ENCODE measurements at regions not wholly inside any gene's neighbourhood (a gene's known extent, or its start where the extent isn't known, plus 50 kb on each side); places are given as distances from the start of the nearest gene placed in this dataset.
"Not testable (repeated sequence)": the region's sequence is repeated elsewhere in the genome, so short reads cannot be mapped to it uniquely, and the experiment has no call there.

DNA sequence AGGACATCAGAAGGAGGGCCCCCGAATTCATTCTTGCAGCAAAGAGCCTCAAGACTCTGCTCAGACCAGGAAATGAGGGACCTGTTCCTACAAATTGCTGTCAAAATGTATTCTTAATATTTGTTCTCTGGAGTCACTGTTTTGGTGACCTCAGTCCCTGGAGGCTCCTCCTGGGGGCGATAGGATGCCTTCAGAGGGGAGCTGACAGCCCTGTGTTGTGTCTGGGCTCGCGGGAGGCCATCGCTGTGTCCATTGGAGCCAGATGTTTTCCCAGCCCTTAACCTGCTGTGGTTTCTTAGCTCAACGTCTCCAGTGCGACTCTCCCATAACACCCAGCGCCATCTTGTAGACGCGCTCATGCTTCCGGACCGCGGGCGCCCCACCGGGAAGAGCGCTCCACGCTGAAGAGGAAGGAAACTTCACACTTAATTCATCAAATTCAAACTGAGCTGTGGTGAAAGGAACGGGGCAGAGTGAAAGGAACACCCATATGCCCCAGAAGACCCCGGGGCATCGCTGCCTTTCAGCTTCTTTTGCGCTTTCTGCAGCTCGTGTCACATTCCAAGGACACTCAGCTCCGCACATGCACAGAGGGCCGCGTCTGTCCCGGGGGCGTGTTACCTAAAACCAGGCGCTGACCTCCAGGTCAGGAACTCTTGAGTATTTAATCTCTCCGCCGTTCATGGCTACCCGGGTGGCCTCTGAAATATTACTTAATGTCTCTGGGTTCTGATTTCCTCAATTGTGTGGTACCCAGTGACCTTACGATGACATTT is 112.3 kb upstream of the GDNF start:
- DNase-seq = no peak

GRCh38 chr5:37950436-37950835 is 110.6 kb upstream of the GDNF start:
- DNase-seq = no peak

GRCh38 chr5:37945446-37945845 is 105.6 kb upstream of the GDNF start:
- no peak for DNase-seq

DNA sequence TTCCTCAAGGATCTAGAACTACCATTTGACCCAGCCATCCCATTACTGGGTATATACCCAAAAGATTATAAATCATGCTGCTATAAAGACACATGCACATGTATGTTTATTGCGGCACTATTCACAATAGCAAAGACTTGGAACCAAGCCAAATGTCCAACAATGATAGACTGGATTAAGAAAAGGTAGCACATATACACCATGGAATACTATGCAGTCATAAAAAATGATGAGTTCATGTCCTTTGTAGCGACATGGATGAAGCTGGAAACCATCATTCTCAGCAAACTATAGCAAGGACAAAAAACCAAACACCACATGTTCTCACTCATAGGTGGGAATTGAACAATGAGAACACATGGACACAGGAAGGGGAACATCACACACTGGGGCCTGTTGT is 103.3 kb upstream of the GDNF start:
- DNase-seq = not testable (repeated sequence)

DNA sequence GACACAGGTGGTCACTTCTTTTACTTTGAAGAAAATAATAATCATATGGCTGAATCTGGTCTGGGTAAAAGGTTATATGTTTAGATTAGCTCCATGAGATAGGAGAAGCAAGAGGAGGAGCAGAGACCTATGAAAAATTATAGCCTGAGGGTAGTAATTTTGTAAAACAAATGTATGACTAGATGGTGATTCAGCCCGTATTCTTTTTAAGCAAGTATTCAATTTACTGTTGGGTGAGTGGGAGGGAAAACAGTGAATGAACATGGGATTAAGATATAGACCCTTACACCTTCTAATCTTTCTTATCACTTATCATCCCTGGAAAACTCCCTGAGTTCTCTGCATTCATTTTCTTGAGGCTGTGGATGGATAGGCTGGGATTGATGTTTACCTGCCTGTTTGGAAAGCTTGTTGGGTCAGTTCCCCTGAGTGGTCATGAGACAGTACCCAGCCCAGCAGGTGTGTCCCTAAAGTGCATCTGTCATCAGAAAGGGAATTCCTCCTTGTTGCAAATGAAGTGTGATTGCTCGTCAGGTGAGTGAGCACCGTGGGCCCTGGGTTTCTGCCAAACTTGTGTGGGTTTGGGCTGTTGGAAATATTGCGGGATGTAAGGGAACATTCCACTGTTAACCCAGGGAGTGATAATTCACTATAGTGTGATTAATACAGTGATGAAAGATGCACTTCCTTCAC is 101.2 kb upstream of the GDNF start:
- no peak for DNase-seq

DNA sequence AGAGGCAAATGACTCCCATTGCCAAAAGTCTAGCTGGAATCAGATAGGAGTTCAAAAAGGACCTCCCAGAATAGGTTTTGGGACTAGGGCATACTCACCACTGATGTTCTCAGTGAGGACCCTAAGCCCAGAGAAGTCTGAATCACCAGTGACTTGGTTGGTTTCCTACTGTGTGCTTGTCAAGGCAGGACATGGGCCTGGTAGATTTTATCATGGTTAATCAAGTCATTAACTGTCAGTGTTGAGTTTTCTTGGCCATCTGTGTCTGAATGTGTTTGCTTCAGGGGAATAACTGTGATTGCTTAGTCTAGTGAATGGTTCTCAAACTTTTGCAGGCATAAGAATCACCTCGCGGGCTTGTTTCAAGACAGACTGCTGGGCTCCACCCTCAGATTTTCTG is 99.0 kb upstream of the GDNF start:
- no peak for DNase-seq

- no peak for DNase-seq
These were observed 98.4 kb upstream of the GDNF start for GRCh38 chr5:37938076-37938852.

GRCh38 chr5:37936091-37936490 is 96.2 kb upstream of the GDNF start:
- no peak for DNase-seq

DNA sequence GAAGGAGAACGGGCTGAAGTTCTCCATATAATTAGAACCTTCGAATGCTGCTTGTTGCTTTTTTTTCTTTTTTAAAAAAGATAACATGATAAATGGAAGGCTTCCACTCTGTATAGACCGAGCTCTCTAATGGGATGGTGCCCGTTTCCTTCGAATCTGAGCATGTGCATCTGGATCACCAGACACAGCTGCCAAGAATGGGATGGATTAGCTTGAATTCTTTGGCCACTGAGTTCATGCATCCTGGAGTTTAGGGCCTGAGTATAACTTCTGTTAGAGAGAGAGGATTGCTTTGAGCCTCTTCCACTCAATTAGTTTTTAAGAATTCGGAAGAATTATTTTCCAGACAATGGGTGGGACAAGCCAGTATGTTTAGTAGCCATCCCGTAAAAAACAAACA is 93.7 kb upstream of the GDNF start:
- no peak for DNase-seq

DNA sequence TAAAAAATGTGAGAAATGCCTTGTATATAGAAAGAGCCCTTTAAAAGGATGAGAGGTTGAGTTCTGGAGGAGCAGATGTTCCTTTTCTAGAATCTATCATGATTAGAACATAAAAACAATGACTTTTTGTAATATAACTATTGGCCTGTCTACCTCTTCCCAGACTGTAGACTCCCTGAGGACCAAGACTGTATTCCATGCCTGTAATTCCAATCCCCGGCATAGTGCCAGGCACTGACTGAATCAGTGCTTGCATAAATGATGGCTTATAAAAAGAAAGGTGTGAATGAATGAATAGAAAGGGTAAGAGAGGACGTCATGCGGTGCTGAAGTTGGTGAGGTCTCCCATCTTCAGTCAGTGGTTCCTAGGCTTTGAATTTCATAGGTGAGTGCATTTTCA is 92.6 kb upstream of the GDNF start:
- no peak for DNase-seq

- DNase-seq = no peak
These were observed 91.7 kb upstream of the GDNF start for GRCh38 chr5:37931541-37931940.

DNA sequence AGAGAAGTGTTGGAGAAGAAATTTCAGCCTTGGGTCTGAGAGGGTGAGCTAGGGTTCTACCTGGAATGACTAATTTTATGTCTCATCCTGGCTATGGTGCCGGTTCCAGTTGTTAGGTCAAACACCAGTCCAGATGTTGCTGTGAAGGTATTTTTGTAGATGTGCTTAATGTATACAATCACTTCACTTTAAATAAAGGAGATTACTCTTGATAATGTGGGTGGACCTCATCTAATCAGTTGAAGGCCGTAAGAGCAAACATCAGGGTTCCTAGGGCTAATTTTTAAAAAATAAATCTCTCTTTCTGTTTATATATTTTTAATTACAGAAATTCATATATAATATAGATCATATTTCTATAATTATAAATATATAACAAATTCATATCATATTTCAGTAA is 90.5 kb upstream of the GDNF start:
- DNase-seq = no peak

GRCh38 chr5:37929791-37930190 is 90.0 kb upstream of the GDNF start:
- no peak for DNase-seq

DNA sequence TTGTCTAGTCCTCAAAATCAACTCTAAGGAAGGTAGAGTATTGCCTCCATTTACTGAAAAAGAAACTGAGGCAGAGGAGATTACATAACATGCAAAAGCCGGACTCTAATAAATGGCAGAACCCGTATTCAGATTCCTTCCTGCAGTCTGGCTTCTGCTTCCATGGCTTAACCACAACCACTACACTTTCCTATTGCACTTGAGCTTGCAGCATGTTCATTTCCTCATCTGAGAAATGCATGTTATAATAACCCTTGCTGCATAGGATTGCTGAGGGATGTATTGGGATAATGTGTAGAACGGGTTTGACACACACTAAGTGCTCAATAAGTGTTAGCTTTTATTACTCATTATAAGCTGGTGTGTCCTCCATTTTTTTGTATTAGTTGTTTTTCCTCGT is 87.9 kb upstream of the GDNF start:
- DNase-seq = not testable (repeated sequence)

- no peak for DNase-seq
These were observed 86.9 kb upstream of the GDNF start for GRCh38 chr5:37926732-37927131.

- no peak for DNase-seq
These were observed 81.6 kb upstream of the GDNF start for GRCh38 chr5:37921452-37921851.

DNA sequence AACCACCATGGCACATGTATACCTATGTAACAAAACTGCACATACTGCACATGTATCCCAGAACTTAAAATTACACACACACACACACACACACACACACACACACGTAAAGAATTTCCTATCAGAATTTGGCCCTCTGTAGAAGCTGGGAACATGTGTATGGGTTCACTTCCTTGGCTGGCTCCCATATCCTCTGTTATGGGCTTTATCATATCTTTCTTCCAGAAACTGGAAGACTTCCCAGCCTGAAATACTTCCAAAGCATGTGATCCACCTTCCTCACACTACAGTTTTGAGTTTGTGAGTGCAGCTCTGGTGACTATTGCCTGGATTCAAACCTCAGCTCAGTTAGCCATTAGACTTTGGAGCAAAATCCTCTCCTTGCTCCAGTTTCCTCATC is 78.6 kb upstream of the GDNF start:
- no peak for DNase-seq

- no peak for DNase-seq
These were observed 76.7 kb upstream of the GDNF start for GRCh38 chr5:37916525-37916924.

DNA sequence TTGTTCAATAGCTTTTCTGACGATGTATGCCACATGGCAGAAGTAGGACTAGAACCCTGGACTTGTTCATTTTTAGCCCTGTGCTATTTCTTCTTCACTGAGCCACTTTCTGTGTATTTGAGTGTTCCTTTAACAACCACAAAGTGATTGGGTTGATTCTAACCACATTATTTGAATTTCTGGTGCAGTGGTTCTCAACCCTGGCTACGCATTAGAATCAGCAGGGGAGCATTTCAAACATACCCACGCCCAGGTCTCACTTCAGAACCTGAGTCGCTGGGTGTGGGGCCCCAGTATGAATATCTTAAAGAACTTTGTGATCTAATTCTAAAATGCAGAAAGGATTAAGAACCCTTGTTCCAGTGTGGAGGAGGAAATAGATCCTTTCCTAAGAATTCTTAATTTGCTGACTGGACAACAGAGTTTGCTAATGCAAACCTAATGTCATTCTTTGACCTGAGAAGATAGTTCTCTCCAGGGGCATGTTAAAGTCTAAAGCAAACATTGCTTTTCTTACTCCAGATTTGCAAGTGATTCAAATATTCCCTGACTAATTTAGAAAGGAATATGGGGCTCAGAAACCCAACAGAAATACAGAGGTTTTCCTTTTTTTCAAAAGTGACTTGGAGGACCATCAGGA is 75.4 kb upstream of the GDNF start:
- DNase-seq = no peak

GRCh38 chr5:37909610-37910266 is 69.9 kb upstream of the GDNF start:
- not testable (repeated sequence) for DNase-seq

DNA sequence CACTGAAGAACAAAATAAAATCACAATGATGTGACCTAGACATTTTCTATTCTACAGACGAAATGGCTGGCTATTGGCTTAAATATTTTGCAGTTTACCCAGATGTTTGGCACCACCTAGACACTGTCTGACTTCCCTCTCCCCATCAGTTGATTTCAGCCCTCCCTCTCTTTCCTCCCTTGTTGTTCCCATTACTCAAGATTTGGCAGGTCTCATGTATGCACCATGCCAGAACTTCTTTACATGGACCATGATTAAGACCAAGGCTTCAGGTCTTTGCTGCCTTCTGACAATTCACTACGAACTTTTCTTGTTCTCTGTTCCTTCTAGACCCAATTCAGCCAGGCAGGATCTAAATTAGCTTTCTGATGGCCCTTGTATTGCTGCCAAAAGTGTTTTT is 66.6 kb upstream of the GDNF start:
- no peak for DNase-seq

GRCh38 chr5:37905230-37905629 is 65.4 kb upstream of the GDNF start:
- no peak for DNase-seq

- no peak for DNase-seq
These were observed 62.5 kb upstream of the GDNF start for GRCh38 chr5:37902323-37902722.

Measured in SW 1271 (cell line).